H1 (cell line): ENCODE measurements at regions not wholly inside any gene's neighbourhood (a gene's known extent, or its start where the extent isn't known, plus 50 kb on each side); places are given as distances from the start of the nearest gene placed in this dataset.

Experiments
- CTCF ChIA-PET: fragments of 300-600 bp; sonication (Branson Sonifier 250); formaldehyde crosslinking; loops from one replicate; lab custom pipeline; 2021; ENCODE audit not compliant: partially characterized antibody; lab: Charles Lee
- POLR2A ChIA-PET: fragments of 300-600 bp; sonication (Branson Sonifier 250); formaldehyde crosslinking; loops from one replicate; lab custom pipeline; 2021; ENCODE audit warnings: inconsistent platforms; ENCODE audit not compliant: partially characterized antibody; lab: Charles Lee
- DNase-seq, 2 experiments: peaks; one replicate each; pipeline versions ENCODE4 v3.0.0 to v3.0.0-alpha.2; 2010 to 2022; ENCODE audit warnings: low spot score in 2 of 2, low read depth in 1 of 2, mixed read lengths in 1 of 2
- FAIRE-seq: peaks from 2 replicates; lab custom pipeline; 2011; peaks lifted over from hg19 to GRCh38; lab: Jason Lieb, UNC
- H2AFZ ChIP-seq: 2 replicates; pipeline ENCODE4 v1.8.1; 2012; ENCODE audit warnings: low read length, inconsistent platforms
- H2AK5ac ChIP-seq: 2 replicates; pipeline ENCODE4 v1.6.1; 2013; ENCODE audit warnings: low read depth, low read length
- H2BK120ac ChIP-seq: replicated peaks from 2 replicates; pipeline ENCODE3; 2013; ENCODE audit warnings: low read depth, low read length, inconsistent platforms
- H2BK12ac ChIP-seq: 2 replicates; pipeline ENCODE4 v1.6.1; 2013; ENCODE audit warnings: low read depth, low read length
- H2BK15ac ChIP-seq: 2 replicates; pipeline ENCODE4 v1.6.1; 2013; ENCODE audit warnings: low read length
- H2BK20ac ChIP-seq: 2 replicates; pipeline ENCODE4 v1.6.1; 2013; ENCODE audit warnings: low read length
- H2BK5ac ChIP-seq: 2 replicates; pipeline ENCODE4 v1.6.1; 2013; ENCODE audit warnings: low read depth, low read length
- H3K14ac ChIP-seq: 2 replicates; pipeline ENCODE4 v1.6.1; 2013; ENCODE audit warnings: inconsistent platforms; ENCODE audit not compliant: insufficient read length
- H3K18ac ChIP-seq: 2 replicates; pipeline ENCODE4 v1.6.1; 2013; ENCODE audit warnings: low read length; ENCODE audit errors: extremely low read depth
- H3K23ac ChIP-seq: 2 replicates; pipeline ENCODE4 v1.6.1; 2013; ENCODE audit warnings: inconsistent platforms; ENCODE audit not compliant: insufficient read length
- H3K23me2 ChIP-seq: 2 replicates; pipeline ENCODE4 v1.6.1; 2013; ENCODE audit warnings: low read depth, low read length
- H3K27ac ChIP-seq: 2 replicates; pipeline ENCODE4 v1.6.1; 2011; ENCODE audit warnings: low read depth, low read length, inconsistent platforms
- H3K27me3 ChIP-seq, 4 experiments: replicated peaks in 1 of 4; 1 replicate in 1 of 4; 2 replicates in 3 of 4; pipeline versions ENCODE4 v1.6.1 to v1.8.1; 2011 to 2013; ENCODE audit warnings: low read length in 3 of 4, mild to moderate bottlenecking in 3 of 4, inconsistent platforms in 2 of 4, mixed read lengths in 2 of 4, moderate library complexity in 1 of 4; ENCODE audit not compliant: control insufficient read depth in 3 of 4, insufficient read depth in 3 of 4; ENCODE audit errors: extremely low read depth in 1 of 4
- H3K36me3 ChIP-seq, 4 experiments: 2 replicates each; pipeline versions ENCODE4 v1.6.1 to v1.8.1; 2011 to 2013; ENCODE audit warnings: mild to moderate bottlenecking in 4 of 4, low read length in 3 of 4, moderate library complexity in 2 of 4, control low read depth in 1 of 4, inconsistent platforms in 1 of 4; ENCODE audit not compliant: insufficient read depth in 4 of 4, control insufficient read depth in 2 of 4
- H3K4ac ChIP-seq: replicated peaks from 2 replicates; pipeline ENCODE3; 2013; ENCODE audit warnings: low read length, low read depth, mixed read lengths, inconsistent platforms; ENCODE audit not compliant: insufficient read length
- H3K4me1 ChIP-seq, 4 experiments: replicated peaks in 1 of 4; 1 replicate in 1 of 4; 2 replicates in 3 of 4; pipeline versions ENCODE4 v1.6.1 to v1.8.1; 2011 to 2013; ENCODE audit warnings: low read length in 3 of 4, inconsistent platforms in 2 of 4, mixed read lengths in 1 of 4; ENCODE audit not compliant: insufficient read depth in 4 of 4, control insufficient read depth in 3 of 4
- H3K4me2 ChIP-seq, 2 experiments: 2 replicates each; pipeline versions ENCODE4 v1.6.1 to v1.8.1; 2011 to 2013; ENCODE audit warnings: low read depth in 2 of 2, low read length in 2 of 2, control low read depth in 1 of 2, inconsistent platforms in 1 of 2, mild to moderate bottlenecking in 1 of 2; ENCODE audit not compliant: insufficient read depth in 1 of 2
- H3K4me3 ChIP-seq, 4 experiments: fragments of 200-600, 300-600 bp in 1 of 4; sonication (generic), shearing (Covaris generic), sonication (Bioruptor Twin) in 1 of 4; 2 replicates each; pipeline versions ENCODE4 v1.5.1 to v1.8.1; 2011 to 2016; ENCODE audit warnings: low read length in 4 of 4, low read depth in 3 of 4, control low read depth in 2 of 4, inconsistent platforms in 2 of 4, mild to moderate bottlenecking in 2 of 4, mixed read lengths in 1 of 4, moderate library complexity in 1 of 4; ENCODE audit not compliant: insufficient read depth in 2 of 4; ENCODE audit errors: extremely low read depth in 1 of 4
- H3K56ac ChIP-seq: replicated peaks from 2 replicates; pipeline ENCODE3; 2013; ENCODE audit warnings: low read depth, mild to moderate bottlenecking, mixed read lengths, low read length, inconsistent platforms; ENCODE audit not compliant: insufficient read length
- H3K79me1 ChIP-seq: 2 replicates; pipeline ENCODE4 v1.6.1; 2013; ENCODE audit warnings: low read depth, low read length, control low read depth
- H3K79me2 ChIP-seq, 2 experiments: 2 replicates each; pipeline versions ENCODE4 v1.6.1 to v1.8.1; 2012 to 2013; ENCODE audit warnings: low read length in 2 of 2, mild to moderate bottlenecking in 2 of 2, inconsistent platforms in 1 of 2; ENCODE audit not compliant: insufficient read depth in 2 of 2, control insufficient read depth in 1 of 2
- H3K9ac ChIP-seq, 4 experiments: replicated peaks in 1 of 4; 1 replicate in 1 of 4; 2 replicates in 3 of 4; pipeline versions ENCODE4 v1.6.1 to v1.8.1; 2011 to 2013; ENCODE audit warnings: low read depth in 3 of 4, low read length in 3 of 4, control low read depth in 2 of 4, mild to moderate bottlenecking in 2 of 4, moderate library complexity in 2 of 4, inconsistent platforms in 1 of 4; ENCODE audit errors: extremely low read depth in 1 of 4
- H3K9me3 ChIP-seq, 2 experiments: 2 replicates each; pipeline versions ENCODE4 v1.6.1 to v1.8.1; 2012 to 2013; ENCODE audit warnings: mild to moderate bottlenecking in 2 of 2, moderate library complexity in 2 of 2, control low read depth in 1 of 2, inconsistent platforms in 1 of 2, low read depth in 1 of 2, low read length in 1 of 2, mixed read lengths in 1 of 2; ENCODE audit not compliant: insufficient read depth in 2 of 2
- H4K20me1 ChIP-seq, 2 experiments: replicated peaks in 1 of 2; 2 replicates each; pipeline versions ENCODE3 to v1.8.1; 2011 to 2013; ENCODE audit warnings: inconsistent platforms in 2 of 2, low read length in 2 of 2, mild to moderate bottlenecking in 1 of 2; ENCODE audit not compliant: insufficient read depth in 2 of 2, control insufficient read depth in 1 of 2
- H4K5ac ChIP-seq: 2 replicates; pipeline ENCODE4 v1.6.1; 2013; ENCODE audit warnings: low read length, low read depth, mixed read lengths, inconsistent platforms; ENCODE audit not compliant: insufficient read length
- H4K8ac ChIP-seq: 2 replicates; pipeline ENCODE4 v1.8.0; 2013; ENCODE audit warnings: mild to moderate bottlenecking, moderate library complexity, low read length, inconsistent platforms; ENCODE audit not compliant: insufficient read depth; ENCODE audit errors: extremely low read depth
- H4K91ac ChIP-seq: replicated peaks from 2 replicates; pipeline ENCODE3; 2013; ENCODE audit warnings: low read length, mixed read lengths, inconsistent platforms; ENCODE audit not compliant: insufficient read length
- BACH1 ChIP-seq: IDR thresholded peaks from 2 replicates; pipeline ENCODE4 v1.6.1; 2012; ENCODE audit warnings: low read length, improper control_type of control experiment
- CTCF ChIP-seq, 3 experiments: IDR thresholded peaks; 1 replicate in 2 of 3; 2 replicates in 1 of 3; pipeline versions ENCODE4 v1.5.1 to v1.6.1; 2011; ENCODE audit warnings: low read length in 3 of 3, mild to moderate bottlenecking in 3 of 3, inconsistent platforms in 2 of 3, low read depth in 1 of 3, moderate library complexity in 1 of 3; ENCODE audit not compliant: insufficient read depth in 1 of 3; ENCODE audit errors: control extremely low read depth in 1 of 3
- E2F6 ChIP-seq: IDR thresholded peaks from 2 replicates; pipeline ENCODE4 v1.6.1; 2012; ENCODE audit warnings: inconsistent platforms
- POLR2A ChIP-seq, 2 experiments: IDR thresholded peaks; 1 replicate in 1 of 2; 2 replicates in 1 of 2; pipeline ENCODE4 v1.6.1; 2011; ENCODE audit warnings: low read depth in 2 of 2, low read length in 2 of 2, mild to moderate bottlenecking in 2 of 2; ENCODE audit errors: control extremely low read depth in 1 of 2
- RAD21 ChIP-seq, 2 experiments: IDR thresholded peaks in 1 of 2; conservative IDR thresholded peaks in 1 of 2; 2 replicates each; pipeline ENCODE4 v1.6.1; 2011; ENCODE audit warnings: low read depth in 2 of 2, low read length in 2 of 2, improper control_type of control experiment in 1 of 2, inconsistent platforms in 1 of 2, mild to moderate bottlenecking in 1 of 2, moderate library complexity in 1 of 2
- SAP30 ChIP-seq: fragments of 300-600 bp; sonication (generic); IDR thresholded peaks from 2 replicates; pipeline ENCODE4 v1.7.1; 2012; ENCODE audit warnings: low read length, moderate library complexity, mild to moderate bottlenecking, inconsistent platforms; ENCODE audit not compliant: insufficient read depth, insufficient replicate concordance
- SRF ChIP-seq: IDR thresholded peaks from 2 replicates; pipeline ENCODE4 v1.6.1; 2011; ENCODE audit warnings: mild to moderate bottlenecking, low read depth, low read length, moderate library complexity
- TCF12 ChIP-seq: IDR thresholded peaks from 2 replicates; pipeline ENCODE4 v1.6.1; 2011; ENCODE audit warnings: low read depth, mild to moderate bottlenecking, low read length
- ZNF274 ChIP-seq: IDR thresholded peaks from 2 replicates; pipeline ENCODE4 v1.7.0; 2012; ENCODE audit warnings: low read length, borderline replicate concordance; ENCODE audit errors: extremely low read depth

- Histone ChIP-seq H3K27ac (no peak overlapping the region), H2BK15ac (no peak overlapping the region), H2BK20ac (no peak overlapping the region), H3K4me3 (no peak overlapping the region), H3K14ac (no peak overlapping the region), H3K4me1 (no peaks in the 10 kb centered on the region), H2BK120ac (no peak overlapping the region), H3K36me3 (no peaks in the 10 kb centered on the region), H3K9ac (no peak overlapping the region), H3K18ac (no peak overlapping the region), H3K23me2 (no peaks in the 10 kb centered on the region; the same call in 1 of the 2 replicates), H2AFZ (no peak overlapping the region), H3K4me2 (no peak overlapping the region), H2BK12ac (no peak overlapping the region), H4K20me1 (no peaks in the 10 kb centered on the region), H2AK5ac (no peak overlapping the region), H3K56ac (no peak overlapping the region), H3K4ac (no peak overlapping the region), H3K23ac (no peak overlapping the region), H4K91ac (no peak overlapping the region), H3K79me1 (no peaks in the 10 kb centered on the region), H3K9me3 (no peaks in the 10 kb centered on the region), H4K8ac (no peak overlapping the region), H4K5ac (no peak overlapping the region), H3K79me2 (no peaks in the 10 kb centered on the region), H3K27me3 (no peaks in the 10 kb centered on the region), H2BK5ac (no peak overlapping the region)
- ChIA-PET CTCF (no interaction called here), POLR2A (no interaction called here)
- FAIRE-seq (no peak), DNase-seq (no peak)
- TF ChIP-seq E2F6 (no peak), RAD21 (IDR thresholded peaks at IDR 0.05 in 1 of 2, conservative IDR thresholded peaks at IDR 0.05 in 1 of 2; ENCODE audit: low read depth in 2 of 2, low read length in 2 of 2) (no peak), SAP30 (no peak), ZNF274 (no peak), CTCF (IDR thresholded peaks at IDR 0.05; ENCODE audit: control extremely low read depth in 1 of 3, insufficient read depth in 1 of 3, low read depth in 1 of 3, low read length in 3 of 3) (no peak), SRF (no peak), POLR2A (IDR thresholded peaks at IDR 0.05; ENCODE audit: control extremely low read depth in 1 of 2, low read depth in 2 of 2, low read length in 2 of 2) (no peak), TCF12 (no peak), BACH1 (no peak)
These were observed 61.2 kb upstream of the RNF217 start for GRCh38 chr6:124901084-124901483.
